Stimulated activated CD8-positive, alpha-beta memory T cell treated with anti-CD3 and anti-CD28 coated beads, Interleukin-4, amount 100 ng/mL, for 1 hour (primary cell): ENCODE measurements at regions not wholly inside any gene's neighbourhood (a gene's known extent, or its start where the extent isn't known, plus 50 kb on each side); places are given as distances from the start of the nearest gene placed in this dataset.

Source experiments
- DNase-seq, 2 donors: peaks; one replicate each; pipeline ENCODE4 v3.0.0-alpha.2; 2020; ENCODE audit warnings: low read depth in 2 of 2, low spot score in 1 of 2

GRCh38 chr16:51629576-51629975 lies 478.5 kb upstream of the SALL1 start:
- DNase-seq, result no peak

GRCh38 chr16:51624080-51624775 lies 473.2 kb upstream of the SALL1 start:
- DNase-seq, result no peak

- DNase-seq, result no peak
These were observed 470.5 kb upstream of the SALL1 start for GRCh38 chr16:51621610-51622009.

GRCh38 chr16:51615141-51615540 lies 464.1 kb upstream of the SALL1 start:
- DNase-seq, result no peak

GRCh38 chr16:51607201-51607651 lies 456.2 kb upstream of the SALL1 start:
- DNase-seq, result no peak

- no peak for DNase-seq
These were observed 445.2 kb upstream of the SALL1 start for GRCh38 chr16:51596247-51596646.

GRCh38 chr16:51592535-51593300 lies 441.6 kb upstream of the SALL1 start:
- no peak for DNase-seq

- DNase-seq, result no peak
These were observed 441.0 kb upstream of the SALL1 start for GRCh38 chr16:51592001-51592501.

GRCh38 chr16:51591480-51591879 lies 440.4 kb upstream of the SALL1 start:
- no peak for DNase-seq

- no peak for DNase-seq
These were observed 428.7 kb upstream of the SALL1 start for GRCh38 chr16:51579652-51580360.

GRCh38 chr16:51577621-51578303 lies 426.7 kb upstream of the SALL1 start:
- DNase-seq, result no peak

GRCh38 chr16:51576498-51577195 lies 425.6 kb upstream of the SALL1 start:
- no peak for DNase-seq

- no peak for DNase-seq
These were observed 422.1 kb upstream of the SALL1 start for GRCh38 chr16:51573191-51573590.

- DNase-seq, result no peak
These were observed 418.3 kb upstream of the SALL1 start for GRCh38 chr16:51569203-51569931.

- no peak for DNase-seq
These were observed 416.8 kb upstream of the SALL1 start for GRCh38 chr16:51567911-51568310.

- DNase-seq, result no peak
These were observed 414.1 kb upstream of the SALL1 start for GRCh38 chr16:51565184-51565583.

GRCh38 chr16:51562891-51563290 lies 411.8 kb upstream of the SALL1 start:
- DNase-seq, result no peak

GRCh38 chr16:51559901-51560300 lies 408.8 kb upstream of the SALL1 start:
- DNase-seq, result no peak

- DNase-seq, result no peak
These were observed 406.6 kb upstream of the SALL1 start for GRCh38 chr16:51557670-51558069.
